GM12873 (cell line): ENCODE measurements at regions not wholly inside any gene's neighbourhood (a gene's known extent, or its start where the extent isn't known, plus 50 kb on each side); places are given as distances from the start of the nearest gene placed in this dataset.

ENCODE experiments used
- TF ChIP-seq, protein P1 (sequence below): IDR thresholded peaks from 2 replicates; pipeline ENCODE4 v1.5.1; 2012; ENCODE audit warnings: low read depth, mild to moderate bottlenecking, moderate library complexity, low read length, control low read depth; ENCODE audit not compliant: insufficient read depth; ENCODE audit errors: missing control alignments

GRCh38 chr5:74312746-74313145 is 327.8 kb downstream of the ENC1 start:
- TF ChIP-seq, protein P1, sequence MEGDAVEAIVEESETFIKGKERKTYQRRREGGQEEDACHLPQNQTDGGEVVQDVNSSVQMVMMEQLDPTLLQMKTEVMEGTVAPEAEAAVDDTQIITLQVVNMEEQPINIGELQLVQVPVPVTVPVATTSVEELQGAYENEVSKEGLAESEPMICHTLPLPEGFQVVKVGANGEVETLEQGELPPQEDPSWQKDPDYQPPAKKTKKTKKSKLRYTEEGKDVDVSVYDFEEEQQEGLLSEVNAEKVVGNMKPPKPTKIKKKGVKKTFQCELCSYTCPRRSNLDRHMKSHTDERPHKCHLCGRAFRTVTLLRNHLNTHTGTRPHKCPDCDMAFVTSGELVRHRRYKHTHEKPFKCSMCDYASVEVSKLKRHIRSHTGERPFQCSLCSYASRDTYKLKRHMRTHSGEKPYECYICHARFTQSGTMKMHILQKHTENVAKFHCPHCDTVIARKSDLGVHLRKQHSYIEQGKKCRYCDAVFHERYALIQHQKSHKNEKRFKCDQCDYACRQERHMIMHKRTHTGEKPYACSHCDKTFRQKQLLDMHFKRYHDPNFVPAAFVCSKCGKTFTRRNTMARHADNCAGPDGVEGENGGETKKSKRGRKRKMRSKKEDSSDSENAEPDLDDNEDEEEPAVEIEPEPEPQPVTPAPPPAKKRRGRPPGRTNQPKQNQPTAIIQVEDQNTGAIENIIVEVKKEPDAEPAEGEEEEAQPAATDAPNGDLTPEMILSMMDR = no peak

- TF ChIP-seq, protein P1 = no peak
These were observed 328.6 kb downstream of the ENC1 start for GRCh38 chr5:74311961-74312360.

DNA sequence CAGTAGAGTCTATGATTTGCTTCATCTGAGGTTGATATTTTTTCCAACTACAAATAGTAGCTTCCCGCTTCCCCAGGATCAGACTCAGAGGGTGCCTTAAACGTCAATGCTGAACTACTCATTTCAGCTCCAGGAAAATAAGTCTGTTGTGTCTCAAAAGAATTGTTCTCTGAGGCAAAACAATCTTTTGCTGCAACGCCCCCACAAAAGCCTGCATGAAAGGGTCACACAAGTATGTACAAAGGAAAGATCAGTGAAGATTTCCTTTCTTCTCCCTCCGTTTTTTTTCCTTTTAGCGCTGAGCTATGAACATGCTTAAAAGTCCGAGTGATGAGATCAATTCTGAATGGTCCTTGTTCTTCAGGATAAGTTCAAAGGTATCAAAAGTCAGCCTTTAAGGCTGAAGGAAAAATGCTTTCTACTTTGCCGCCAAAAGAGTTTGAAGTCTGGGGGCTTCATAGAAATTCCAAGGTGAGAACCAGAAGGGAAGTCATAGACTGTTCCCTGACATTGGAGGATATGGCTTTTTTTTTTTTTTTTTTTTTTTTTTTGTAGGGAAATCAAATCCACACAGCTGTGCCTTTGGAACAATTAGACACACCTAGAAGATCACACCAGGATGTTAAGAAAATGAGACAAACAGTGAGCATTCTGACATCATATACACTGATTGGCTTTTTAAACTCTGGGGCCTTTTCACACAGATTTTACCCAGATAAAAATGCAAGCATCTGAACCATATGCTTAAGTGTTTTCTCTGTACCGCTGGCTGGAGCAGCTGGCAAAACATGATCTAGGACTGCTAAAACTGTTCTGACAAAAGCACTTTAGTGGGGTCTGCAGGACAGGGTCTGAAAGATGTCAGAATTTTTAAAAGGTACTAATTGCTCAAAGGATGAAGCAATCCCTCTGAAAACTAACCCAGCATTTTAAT is 329.3 kb downstream of the ENC1 start:
- TF ChIP-seq, protein P1 = no peak

DNA sequence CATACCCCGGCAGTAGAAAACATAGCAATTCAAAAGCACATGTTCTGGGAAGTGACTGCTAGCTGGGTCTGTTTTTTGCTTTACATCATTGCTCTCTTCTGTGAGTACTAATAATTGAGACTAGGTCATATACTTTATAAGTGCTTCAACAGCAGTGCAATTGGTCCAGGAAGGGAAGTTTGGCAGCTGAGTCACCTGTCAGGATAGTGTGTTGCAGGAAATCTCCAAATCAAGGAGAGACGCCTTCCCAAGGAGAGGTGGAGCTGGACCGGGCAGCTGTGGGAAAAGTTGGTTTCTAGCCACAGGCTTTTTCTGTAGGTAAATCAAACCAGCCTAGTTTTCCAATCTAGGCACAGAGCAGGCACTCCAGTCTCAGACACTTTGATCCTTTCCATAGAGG is 330.1 kb downstream of the ENC1 start:
- TF ChIP-seq, protein P1 = no peak

DNA sequence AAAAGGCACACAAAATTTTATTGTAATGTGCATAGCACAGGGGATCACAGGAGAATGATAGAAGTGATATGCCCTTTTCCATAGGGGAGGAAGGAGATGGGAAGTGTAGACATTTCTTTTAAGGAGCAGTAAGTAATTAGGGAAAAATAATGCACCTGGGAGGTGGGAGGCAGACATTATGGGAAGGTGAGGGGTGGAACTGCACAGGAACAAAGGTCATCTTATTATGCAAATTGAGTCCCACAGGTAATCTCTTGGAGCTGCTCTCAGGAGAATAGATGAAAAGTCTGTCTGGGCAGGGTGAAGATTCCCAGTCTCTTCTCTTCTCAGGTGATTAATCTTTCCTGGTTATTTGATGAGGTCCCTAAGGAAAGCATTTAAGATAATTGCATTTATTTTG is 331.5 kb downstream of the ENC1 start:
- TF ChIP-seq, protein P1 = no peak

DNA sequence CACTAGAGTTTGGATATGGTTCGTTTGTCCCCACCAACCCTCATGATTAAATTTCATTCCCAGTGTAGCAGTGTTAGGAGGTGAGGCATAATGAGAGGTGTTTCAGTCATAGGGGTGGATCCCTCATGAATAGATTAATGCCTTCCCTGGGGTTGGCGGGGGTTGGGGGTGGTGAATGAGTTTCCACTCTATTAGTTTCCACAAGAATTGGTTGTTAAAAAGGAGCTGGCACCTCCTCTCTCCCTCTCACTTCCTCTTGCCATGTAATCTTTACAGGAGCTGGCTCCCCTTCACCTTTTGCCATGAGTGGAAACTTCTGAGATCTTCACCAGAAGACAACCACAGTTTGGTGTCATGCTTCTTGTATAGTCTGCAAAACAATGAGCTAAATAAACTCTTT is 333.7 kb downstream of the ENC1 start:
- TF ChIP-seq, protein P1 = no peak

- TF ChIP-seq, protein P1 = no peak
These were observed 336.0 kb downstream of the ENC1 start for GRCh38 chr5:74304536-74304935.
